Mucosa of descending colon (tissue), 3 donors: ENCODE measurements at regions not wholly inside any gene's neighbourhood (a gene's known extent, or its start where the extent isn't known, plus 50 kb on each side); places are given as distances from the start of the nearest gene placed in this dataset.

Experiments used
- ATAC-seq: fragments of 200-7000 bp; cut with Tn5 transposase; one replicate; pipeline ENCODE4 v1.9.1; 2020; ENCODE audit warnings: mild to moderate bottlenecking, moderate library complexity
- DNase-seq, 3 donors: peaks; one replicate each; pipeline ENCODE4 v3.0.0-alpha.2; 2020
- H3K36me3 ChIP-seq: fragments of 200-600 bp; one replicate; pipeline ENCODE4 v1.8.0; 2021; ENCODE audit warnings: low read depth, mild to moderate bottlenecking
- H3K4me1 ChIP-seq: fragments of 200-600 bp; one replicate; pipeline ENCODE4 v1.8.0; 2021; ENCODE audit warnings: low read depth, mild to moderate bottlenecking
- H3K4me3 ChIP-seq: fragments of 200-600 bp; one replicate; pipeline ENCODE4 v1.8.0; 2021; ENCODE audit warnings: mild to moderate bottlenecking
- H3K9me3 ChIP-seq: fragments of 200-600 bp; one replicate; pipeline ENCODE4 v1.8.0; 2021; ENCODE audit warnings: mild to moderate bottlenecking
- CTCF ChIP-seq: fragments of 200-600 bp; IDR thresholded peaks from one replicate; pipeline ENCODE4 v1.8.0; 2022; ENCODE audit warnings: antibody characterized with exemption, mild to moderate bottlenecking
- intact Hi-C, 2 donors: fragments of 100-400 bp; cut with DNase I in 1 of 2; cut with micrococcal nuclease in 1 of 2; formaldehyde crosslinking; loops; one replicate each; pipeline versions ENCODE4 v1.11.0 to v1.11.1; 2022; cut with DNase I, micrococcal nuclease
- donor health status: DM: no; HTN: no; CAD: no; lungs with moderate emphysema.
- donor health status: DM: no; HTN: no; CAD: no.
- donor health status: DM: no; HTN: yes; CAD: no.

- no peaks in the 10 kb centered on the region for H3K4me1 ChIP-seq
- DNase-seq = no peak
- intact Hi-C loops = no loop called here
Measured at GRCh38 chr6:84498905-84499304, 265.5 kb downstream of the TBX18 start.

GRCh38 chr6:84492241-84493165 lies 265.1 kb upstream of the CEP162 start:
- Histone ChIP-seq H3K4me1 (no peaks in the 10 kb centered on the region), H3K36me3 (no peaks in the 10 kb centered on the region), H3K4me3 (no peak overlapping the region), H3K9me3 (peaks cover 11% of the 10 kb centered on the region)
- DNase-seq (no peak), ATAC-seq (no peak)
- no peak for TF ChIP-seq CTCF
- intact Hi-C loops = no loop called here

More at GRCh38 chr6:84498905-84499304, 265.5 kb downstream of the TBX18 start:
- Histone ChIP-seq H3K9me3 (peaks cover 8% of the 10 kb centered on the region), H3K4me3 (no peak overlapping the region), H3K36me3 (no peaks in the 10 kb centered on the region)
- TF ChIP-seq CTCF = no peak
- no peak for ATAC-seq

- Histone ChIP-seq H3K4me1 (no peaks in the 10 kb centered on the region), H3K4me3 (no peak overlapping the region), H3K9me3 (peaks cover 11% of the 10 kb centered on the region), H3K36me3 (no peaks in the 10 kb centered on the region)
- no peak for TF ChIP-seq CTCF
- no peak for DNase-seq
- no peak for ATAC-seq
- intact Hi-C loops = no loop called here
Measured at GRCh38 chr6:84489598-84489997, 262.2 kb upstream of the CEP162 start.

GRCh38 chr6:84486526-84486925 lies 259.1 kb upstream of the CEP162 start:
- ATAC-seq = no peak

GRCh38 chr6:84469144-84469543 lies 241.7 kb upstream of the CEP162 start:
- Histone ChIP-seq H3K4me3 (no peak overlapping the region), H3K9me3 (no peaks in the 10 kb centered on the region), H3K36me3 (no peaks in the 10 kb centered on the region), H3K4me1 (no peaks in the 10 kb centered on the region)
- TF ChIP-seq CTCF = no peak
- no peak for DNase-seq
- intact Hi-C loops = no loop called here
- no peak for ATAC-seq

More at GRCh38 chr6:84486526-84486925, 259.1 kb upstream of the CEP162 start:
- Histone ChIP-seq H3K9me3 (peaks cover 11% of the 10 kb centered on the region), H3K4me1 (no peaks in the 10 kb centered on the region), H3K4me3 (no peak overlapping the region), H3K36me3 (no peaks in the 10 kb centered on the region)
- TF ChIP-seq CTCF = no peak
- no peak for DNase-seq
- intact Hi-C loops = no loop called here
